ENCODE measurements at regions not wholly inside any gene's neighbourhood (a gene's known extent, or its start where the extent isn't known, plus 50 kb on each side); places are given as distances from the start of the nearest gene placed in this dataset.

DNA sequence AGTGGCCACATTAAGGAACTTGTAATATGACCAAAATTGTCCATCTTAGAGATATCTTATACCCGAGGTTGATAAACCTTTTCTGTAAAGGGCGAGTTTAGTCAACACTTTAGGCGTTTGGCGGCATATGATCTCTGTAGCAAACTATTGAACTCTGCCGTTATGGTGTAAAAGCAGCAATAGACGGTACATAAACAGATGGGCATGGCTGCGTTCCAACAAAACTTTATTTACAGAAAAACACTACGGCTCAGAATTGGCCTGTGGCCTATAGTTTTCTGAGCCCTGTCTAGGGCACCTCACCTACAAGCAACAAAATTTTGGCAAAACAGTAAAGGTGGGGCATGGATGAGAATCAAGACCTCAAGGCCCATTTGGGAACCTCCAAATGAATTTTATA is 121.9 kb upstream of the HAAO start:
- in situ Hi-C loops (cut with MboI) = no loop called here

More for the DNA sequence above, 121.9 kb upstream of the HAAO start:
- Histone ChIP-seq H2AFZ (ENCODE audit: control insufficient read depth, low read depth, low read length) (no peak overlapping the region), H3K27ac (ENCODE audit: control insufficient read depth, insufficient read depth) (no peak overlapping the region), H3K4me1 (ENCODE audit: control insufficient read depth, insufficient read depth, low read length) (no peaks in the 10 kb centered on the region; the same call in 1 of the 2 replicates), H3K4me3 (no peak overlapping the region), H3K36me3 (ENCODE audit: control insufficient read depth in 2 of 2, insufficient read depth in 2 of 2, low read length in 1 of 2) (no peaks in the 10 kb centered on the region), H3K27me3 (replicated peaks in 1 of 2; ENCODE audit: control insufficient read depth in 2 of 2, insufficient read depth in 2 of 2, low read length in 1 of 2) (no peaks in the 10 kb centered on the region), H3K79me2 (ENCODE audit: control insufficient read depth, insufficient read depth, low read length) (no peaks in the 10 kb centered on the region), H3K9me3 (replicated peaks; ENCODE audit: control insufficient read depth, insufficient read depth, low read length) (no peaks in the 10 kb centered on the region), H3K9ac (ENCODE audit: control insufficient read depth, insufficient read depth, low read length) (no peak overlapping the region), H4K20me1 (ENCODE audit: control insufficient read depth, insufficient read depth) (no peaks in the 10 kb centered on the region), H3K4me2 (ENCODE audit: control insufficient read depth, insufficient read depth) (no peak overlapping the region)
- FAIRE-seq (no peak), DNase-seq (ENCODE audit: low read depth, low spot score) (no peak), ATAC-seq (no peak)
- CTCF ChIA-PET = interaction anchor here (1.3 kb wide), 1 partner anchor 101 kb away, joined by 3 read pairs; no protein-coding TSS in a partner anchor
- POLR2A ChIA-PET = no interaction called here
- SMC1A ChIA-PET (ENCODE audit: uncharacterized antibody, unreplicated experiment) = interaction anchor here (0.5 to 1.7 kb wide), 3 partner anchors 9 to 54 kb away, joined by 3 to 5 read pairs (median 4); no protein-coding TSS in a partner anchor
- 65% methylated on average over 8 of the region's 8 CpGs for WGBS (ENCODE audit: insufficient coverage, insufficient replicate concordance, low lambda C conversion rate, missing lambda C conversion rate)
- no peak for TF ChIP-seq SKIL (IDR thresholded peaks at IDR 0.05; ENCODE audit: low read depth, poor library complexity, severe bottlenecking)
- no peak for TF ChIP-seq ZNF274 (IDR thresholded peaks at IDR 0.05; ENCODE audit: insufficient read depth, insufficient read length)
- TF ChIP-seq HCFC1 (IDR thresholded peaks at IDR 0.05; ENCODE audit: low read length) = no peak
- no peak for TF ChIP-seq SPI1 (IDR thresholded peaks at IDR 0.05; ENCODE audit: borderline replicate concordance, insufficient read depth, low read depth, low read length)
- TF ChIP-seq, protein P1, sequence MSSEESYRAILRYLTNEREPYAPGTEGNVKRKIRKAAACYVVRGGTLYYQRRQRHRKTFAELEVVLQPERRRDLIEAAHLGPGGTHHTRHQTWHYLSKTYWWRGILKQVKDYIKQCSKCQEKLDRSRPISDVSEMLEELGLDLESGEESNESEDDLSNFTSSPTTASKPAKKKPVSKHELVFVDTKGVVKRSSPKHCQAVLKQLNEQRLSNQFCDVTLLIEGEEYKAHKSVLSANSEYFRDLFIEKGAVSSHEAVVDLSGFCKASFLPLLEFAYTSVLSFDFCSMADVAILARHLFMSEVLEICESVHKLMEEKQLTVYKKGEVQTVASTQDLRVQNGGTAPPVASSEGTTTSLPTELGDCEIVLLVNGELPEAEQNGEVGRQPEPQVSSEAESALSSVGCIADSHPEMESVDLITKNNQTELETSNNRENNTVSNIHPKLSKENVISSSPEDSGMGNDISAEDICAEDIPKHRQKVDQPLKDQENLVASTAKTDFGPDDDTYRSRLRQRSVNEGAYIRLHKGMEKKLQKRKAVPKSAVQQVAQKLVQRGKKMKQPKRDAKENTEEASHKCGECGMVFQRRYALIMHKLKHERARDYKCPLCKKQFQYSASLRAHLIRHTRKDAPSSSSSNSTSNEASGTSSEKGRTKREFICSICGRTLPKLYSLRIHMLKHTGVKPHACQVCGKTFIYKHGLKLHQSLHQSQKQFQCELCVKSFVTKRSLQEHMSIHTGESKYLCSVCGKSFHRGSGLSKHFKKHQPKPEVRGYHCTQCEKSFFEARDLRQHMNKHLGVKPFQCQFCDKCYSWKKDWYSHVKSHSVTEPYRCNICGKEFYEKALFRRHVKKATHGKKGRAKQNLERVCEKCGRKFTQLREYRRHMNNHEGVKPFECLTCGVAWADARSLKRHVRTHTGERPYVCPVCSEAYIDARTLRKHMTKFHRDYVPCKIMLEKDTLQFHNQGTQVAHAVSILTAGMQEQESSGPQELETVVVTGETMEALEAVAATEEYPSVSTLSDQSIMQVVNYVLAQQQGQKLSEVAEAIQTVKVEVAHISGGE (CRISPR knock-in tag; IDR thresholded peaks at IDR 0.05) = no peak
- TF ChIP-seq HDAC2 (IDR thresholded peaks at IDR 0.05) = no peak
- no peak for TF ChIP-seq ASH2L (IDR thresholded peaks at IDR 0.05; ENCODE audit: borderline replicate concordance, low read depth)
- no peak for TF ChIP-seq HDAC6 (IDR thresholded peaks at IDR 0.05; ENCODE audit: unreplicated experiment)
- no peak for TF ChIP-seq POLR2AphosphoS2 (IDR thresholded peaks at IDR 0.05; ENCODE audit: low read depth, low read length)
- no peak for TF ChIP-seq CHD2 (IDR thresholded peaks at IDR 0.05; ENCODE audit: borderline replicate concordance, low read depth, low read length)
- no peak for TF ChIP-seq MEF2B (IDR thresholded peaks at IDR 0.05; ENCODE audit: partially characterized antibody, poor library complexity, severe bottlenecking)
- TF ChIP-seq BCL11A (IDR thresholded peaks at IDR 0.05; ENCODE audit: low read depth, low read length) = no peak
- TF ChIP-seq, protein P2, sequence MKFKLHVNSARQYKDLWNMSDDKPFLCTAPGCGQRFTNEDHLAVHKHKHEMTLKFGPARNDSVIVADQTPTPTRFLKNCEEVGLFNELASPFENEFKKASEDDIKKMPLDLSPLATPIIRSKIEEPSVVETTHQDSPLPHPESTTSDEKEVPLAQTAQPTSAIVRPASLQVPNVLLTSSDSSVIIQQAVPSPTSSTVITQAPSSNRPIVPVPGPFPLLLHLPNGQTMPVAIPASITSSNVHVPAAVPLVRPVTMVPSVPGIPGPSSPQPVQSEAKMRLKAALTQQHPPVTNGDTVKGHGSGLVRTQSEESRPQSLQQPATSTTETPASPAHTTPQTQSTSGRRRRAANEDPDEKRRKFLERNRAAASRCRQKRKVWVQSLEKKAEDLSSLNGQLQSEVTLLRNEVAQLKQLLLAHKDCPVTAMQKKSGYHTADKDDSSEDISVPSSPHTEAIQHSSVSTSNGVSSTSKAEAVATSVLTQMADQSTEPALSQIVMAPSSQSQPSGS (IDR thresholded peaks at IDR 0.05; ENCODE audit: low read length) = no peak
- no peak for TF ChIP-seq ESRRA (IDR thresholded peaks at IDR 0.05; ENCODE audit: low read length)
- no peak for TF ChIP-seq KAT2A (conservative IDR thresholded peaks at IDR 0.05; ENCODE audit: control insufficient read depth, low read depth, low read length)
- BruUV-seq (replicated peaks) = no TSS peak
- intact Hi-C loops (cut with micrococcal nuclease; ENCODE audit: unreplicated experiment) = no loop called here
- RAD21 ChIA-PET (ENCODE audit: unreplicated experiment) = no interaction called here
